OCI-LY7 (cell line): ENCODE measurements at regions not wholly inside any gene's neighbourhood (a gene's known extent, or its start where the extent isn't known, plus 50 kb on each side); places are given as distances from the start of the nearest gene placed in this dataset.

Source experiments
- BruUV-seq: library from RNA; stranded (reverse); fragments of 400-500 nt; replicated peaks from 2 replicates; lab custom pipeline; 2021; lab: Mats Ljungman, UMichigan
- CTCF ChIA-PET: fragments of 300-600 bp; sonication (Branson Sonifier 250); formaldehyde crosslinking; loops from one replicate; lab custom pipeline; 2022; ENCODE audit warnings: antibody characterized with exemption; ENCODE audit not compliant: unreplicated experiment; lab: Charles Lee
- POLR2A ChIA-PET: fragments of 300-600 bp; sonication (Branson Sonifier 250); formaldehyde crosslinking; loops from one replicate; lab custom pipeline; 2022; ENCODE audit warnings: antibody characterized with exemption; lab: Charles Lee
- DNase-seq: peaks from one replicate; pipeline ENCODE4 v3.0.0-alpha.2; 2015; ENCODE audit warnings: low spot score
- H2AFZ ChIP-seq: fragments of 200-600 bp; sonication (generic), shearing (Covaris generic); 2 replicates; pipeline ENCODE4 v1.6.1; 2014; ENCODE audit warnings: mild to moderate bottlenecking, antibody characterized with exemption, low read length, moderate library complexity
- H3K27ac ChIP-seq: fragments of 200-600 bp; sonication (generic); 2 replicates; pipeline ENCODE4 v1.5.1; 2014; ENCODE audit warnings: mixed run types, low read depth, mild to moderate bottlenecking, moderate library complexity, low read length, inconsistent platforms; ENCODE audit not compliant: poor library complexity, severe bottlenecking
- H3K36me3 ChIP-seq: fragments of 200-600 bp; sonication (generic); 2 replicates; pipeline ENCODE4 v1.6.1; 2014; ENCODE audit warnings: mild to moderate bottlenecking, antibody characterized with exemption, low read length, moderate library complexity, mixed read lengths; ENCODE audit not compliant: insufficient read depth
- H3K4me1 ChIP-seq: fragments of 200-600 bp; sonication (generic); 2 replicates; pipeline ENCODE4 v1.5.1; 2014; ENCODE audit warnings: mild to moderate bottlenecking, low read length; ENCODE audit not compliant: insufficient read depth, poor library complexity, severe bottlenecking
- H3K4me2 ChIP-seq: fragments of 200-600 bp; sonication (generic); 2 replicates; pipeline ENCODE4 v1.6.1; 2014; ENCODE audit warnings: mild to moderate bottlenecking, low read length
- H3K4me3 ChIP-seq: fragments of 200-600 bp; sonication (generic); 2 replicates; pipeline ENCODE4 v1.5.1; 2014; ENCODE audit warnings: mild to moderate bottlenecking, low read depth, low read length; ENCODE audit not compliant: poor library complexity, severe bottlenecking
- H3K79me2 ChIP-seq: fragments of 200-600 bp; sonication (generic); 2 replicates; pipeline ENCODE4 v1.6.1; 2016; ENCODE audit warnings: low read depth, mild to moderate bottlenecking, low read length, moderate library complexity, mixed read lengths; ENCODE audit not compliant: insufficient read depth
- H3K9me2 ChIP-seq: fragments of 200-600 bp; sonication (generic); 2 replicates; pipeline ENCODE4 v1.6.1; 2016; ENCODE audit warnings: mild to moderate bottlenecking, low read length, mixed read lengths; ENCODE audit not compliant: insufficient read depth
- H3K9me3 ChIP-seq: fragments of 200-600 bp; sonication (generic); 2 replicates; pipeline ENCODE4 v1.6.1; 2014; ENCODE audit warnings: mild to moderate bottlenecking, mixed run types, low read length, mixed read lengths
- H4K20me1 ChIP-seq: fragments of 200-600 bp; sonication (generic); 2 replicates; pipeline ENCODE4 v1.6.1; 2014; ENCODE audit warnings: mild to moderate bottlenecking, antibody characterized with exemption, low read length, moderate library complexity, mixed read lengths; ENCODE audit not compliant: insufficient read depth
- CTCF ChIP-seq: fragments of 200-600 bp; sonication (generic); conservative IDR thresholded peaks from 2 replicates; pipeline ENCODE4 v1.5.1; 2014; ENCODE audit warnings: mild to moderate bottlenecking, antibody characterized with exemption, low read length, moderate library complexity, mixed read lengths
- EZH2phosphoT487 ChIP-seq: fragments of 200-600 bp; sonication (generic); IDR thresholded peaks from 2 replicates; pipeline ENCODE4 v1.6.1; 2018; ENCODE audit warnings: low read depth, borderline replicate concordance, mild to moderate bottlenecking, mixed run types, antibody characterized with exemption, low read length, moderate library complexity, mixed read lengths
- intact Hi-C: fragments of 100-400 bp; cut with micrococcal nuclease; formaldehyde crosslinking; loops from one replicate; pipeline ENCODE4 v1.10.0; 2022; ENCODE audit not compliant: unreplicated experiment

- no peak overlapping the region for H3K27ac ChIP-seq
- no peaks in the 10 kb centered on the region for H3K79me2 ChIP-seq
- no peaks in the 10 kb centered on the region for H3K4me1 ChIP-seq
- no peak overlapping the region for H2AFZ ChIP-seq
- no peak for DNase-seq
- BruUV-seq = no TSS peak
- no peaks in the 10 kb centered on the region for H3K9me3 ChIP-seq
- H4K20me1 ChIP-seq = no peaks in the 10 kb centered on the region
- H3K4me3 ChIP-seq = no peak overlapping the region
- no peaks in the 10 kb centered on the region for H3K36me3 ChIP-seq
- ChIA-PET POLR2A (interaction anchor here (0.7 kb wide), 1 partner anchor 393 kb away, joined by 3 read pairs; no protein-coding TSS in a partner anchor), CTCF (no interaction called here)
- TF ChIP-seq EZH2phosphoT487 (no peak), CTCF (no peak)
- intact Hi-C loops = no loop called here
- no peak overlapping the region for H3K4me2 ChIP-seq
- H3K9me2 ChIP-seq = no peaks in the 10 kb centered on the region
Measured at GRCh38 chr6:22470454-22471131, 98.8 kb upstream of the HDGFL1 start.

GRCh38 chr6:22471132-22471690 lies 98.2 kb upstream of the HDGFL1 start:
- TF ChIP-seq CTCF (no peak), EZH2phosphoT487 (no peak)
- no TSS peak for BruUV-seq
- Histone ChIP-seq H3K9me2 (no peaks in the 10 kb centered on the region), H2AFZ (no peak overlapping the region), H3K36me3 (no peaks in the 10 kb centered on the region), H3K79me2 (no peaks in the 10 kb centered on the region), H3K27ac (no peak overlapping the region), H3K4me3 (no peak overlapping the region), H3K4me1 (no peaks in the 10 kb centered on the region), H3K9me3 (no peaks in the 10 kb centered on the region), H4K20me1 (no peaks in the 10 kb centered on the region), H3K4me2 (no peak overlapping the region)
- intact Hi-C loops = no loop called here
- no peak for DNase-seq
- ChIA-PET CTCF (no interaction called here), POLR2A (no interaction called here)

- no peaks in the 10 kb centered on the region for H3K4me1 ChIP-seq
- no peaks in the 10 kb centered on the region for H3K9me2 ChIP-seq
- H2AFZ ChIP-seq = no peak overlapping the region
- H3K36me3 ChIP-seq = no peaks in the 10 kb centered on the region
- TF ChIP-seq EZH2phosphoT487 = no peak
- TF ChIP-seq CTCF = no peak
- no peaks in the 10 kb centered on the region for H3K79me2 ChIP-seq
- no peak overlapping the region for H3K27ac ChIP-seq
- no peak overlapping the region for H3K4me2 ChIP-seq
- ChIA-PET POLR2A (interaction anchor here (0.7 kb wide), 1 partner anchor 89 kb away, joined by 3 read pairs; no protein-coding TSS in a partner anchor), CTCF (no interaction called here)
- no peaks in the 10 kb centered on the region for H3K9me3 ChIP-seq
- intact Hi-C loops = no loop called here
- BruUV-seq = no TSS peak
- DNase-seq = no peak
- no peaks in the 10 kb centered on the region for H4K20me1 ChIP-seq
- no peak overlapping the region for H3K4me3 ChIP-seq
Measured at GRCh38 chr6:22471746-22472145, 97.6 kb upstream of the HDGFL1 start.
